GM19463 (cell line): ENCODE measurements at regions not wholly inside any gene's neighbourhood (a gene's known extent, or its start where the extent isn't known, plus 50 kb on each side); places are given as distances from the start of the nearest gene placed in this dataset.
"Not testable (repeated sequence)": the region's sequence is repeated elsewhere in the genome, so short reads cannot be mapped to it uniquely, and the experiment has no call there.

Source experiments
- ATAC-seq: cut with Tn5 transposase; IDR thresholded peaks from one replicate; pipeline ENCODE4 v1.9.1; 2021; ENCODE audit warnings: mild to moderate bottlenecking, moderate library complexity; ENCODE audit not compliant: unreplicated experiment

- ATAC-seq = no peak
Observed at GRCh38 chr13:85610024-85610423, 189.2 kb downstream of the SLITRK6 start.

DNA sequence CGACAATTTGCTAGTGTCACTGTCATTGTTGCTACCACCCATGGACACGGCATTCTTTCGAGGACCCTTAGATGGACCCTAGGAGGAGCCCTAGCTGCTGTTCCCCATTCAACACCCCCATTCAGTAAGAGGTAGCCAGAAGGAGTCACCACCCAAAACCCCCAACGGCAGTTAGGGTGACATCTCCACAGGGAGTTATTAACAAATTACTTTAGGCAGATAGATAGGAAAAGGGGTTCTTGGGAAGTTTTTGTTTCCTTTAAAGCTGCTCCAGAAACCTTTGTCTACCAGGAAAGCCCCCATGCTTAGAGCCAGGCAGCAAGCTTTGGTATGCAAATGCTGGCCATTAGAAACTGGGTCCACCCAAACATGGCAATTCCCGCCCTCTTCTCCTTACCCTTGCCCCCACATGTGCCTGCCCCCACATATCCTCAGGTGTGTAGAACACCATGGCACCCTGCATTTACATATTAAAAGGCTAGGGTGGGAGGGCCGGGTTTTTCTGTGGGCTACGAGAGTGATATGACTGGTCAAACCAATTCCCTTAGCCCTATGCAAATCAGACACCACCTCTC is 190.9 kb downstream of the SLITRK6 start:
- ATAC-seq = no peak

DNA sequence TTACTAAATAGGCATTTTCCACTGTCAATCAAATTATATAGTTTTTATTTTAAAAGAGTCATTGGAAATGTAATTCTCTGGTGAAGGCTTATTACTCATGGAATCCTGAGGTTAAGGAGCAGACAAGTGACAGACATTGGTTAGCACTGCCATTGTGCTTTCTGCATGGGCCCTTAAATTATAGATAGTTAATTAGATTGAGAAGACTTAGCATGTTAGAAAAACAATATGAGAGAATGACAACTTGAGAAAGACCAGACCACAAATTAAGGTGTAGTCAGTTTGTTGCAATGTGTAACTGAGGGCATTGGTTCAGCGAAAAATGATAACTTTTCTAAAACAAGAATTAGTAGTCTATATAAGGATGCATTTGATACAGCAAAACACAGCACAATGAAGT is 195.5 kb downstream of the SLITRK6 start:
- ATAC-seq = no peak

GRCh38 chr13:85601526-85601925 is 197.7 kb downstream of the SLITRK6 start:
- ATAC-seq = no peak

DNA sequence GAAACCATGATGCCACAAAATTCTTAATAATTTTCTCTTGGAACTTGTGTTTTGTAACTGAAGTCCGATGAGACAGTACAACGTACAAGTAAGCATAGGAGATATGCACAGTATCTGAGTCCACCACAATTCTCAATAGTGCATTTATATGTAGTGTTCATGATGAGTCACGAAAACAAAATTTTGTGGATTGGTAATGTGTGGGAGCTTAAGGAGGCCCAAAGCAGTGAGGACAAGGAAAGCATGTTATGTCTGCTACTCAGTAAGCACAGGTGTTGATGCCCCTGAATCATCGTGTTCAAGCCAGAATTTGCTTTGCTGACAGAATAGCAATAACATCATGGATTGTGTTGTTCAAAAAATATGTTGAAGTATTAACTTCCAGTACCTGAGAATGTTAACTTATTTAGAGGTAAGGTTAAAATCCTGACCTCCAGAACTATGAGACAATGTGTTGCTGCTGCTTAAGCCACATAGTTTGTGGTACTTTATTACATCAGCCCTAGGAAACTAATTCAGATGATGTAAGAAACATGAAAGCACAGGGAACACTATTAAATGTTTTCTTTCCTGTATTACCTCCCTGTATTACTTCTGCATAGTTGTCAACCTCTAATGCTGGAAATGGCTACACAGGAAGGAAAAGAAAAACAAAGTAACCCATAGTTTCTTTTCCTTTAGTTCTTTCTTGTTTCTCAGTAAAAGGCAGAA is 201.3 kb downstream of the SLITRK6 start:
- no peak for ATAC-seq

GRCh38 chr13:85592211-85592610 is 207.0 kb downstream of the SLITRK6 start:
- no peak for ATAC-seq

DNA sequence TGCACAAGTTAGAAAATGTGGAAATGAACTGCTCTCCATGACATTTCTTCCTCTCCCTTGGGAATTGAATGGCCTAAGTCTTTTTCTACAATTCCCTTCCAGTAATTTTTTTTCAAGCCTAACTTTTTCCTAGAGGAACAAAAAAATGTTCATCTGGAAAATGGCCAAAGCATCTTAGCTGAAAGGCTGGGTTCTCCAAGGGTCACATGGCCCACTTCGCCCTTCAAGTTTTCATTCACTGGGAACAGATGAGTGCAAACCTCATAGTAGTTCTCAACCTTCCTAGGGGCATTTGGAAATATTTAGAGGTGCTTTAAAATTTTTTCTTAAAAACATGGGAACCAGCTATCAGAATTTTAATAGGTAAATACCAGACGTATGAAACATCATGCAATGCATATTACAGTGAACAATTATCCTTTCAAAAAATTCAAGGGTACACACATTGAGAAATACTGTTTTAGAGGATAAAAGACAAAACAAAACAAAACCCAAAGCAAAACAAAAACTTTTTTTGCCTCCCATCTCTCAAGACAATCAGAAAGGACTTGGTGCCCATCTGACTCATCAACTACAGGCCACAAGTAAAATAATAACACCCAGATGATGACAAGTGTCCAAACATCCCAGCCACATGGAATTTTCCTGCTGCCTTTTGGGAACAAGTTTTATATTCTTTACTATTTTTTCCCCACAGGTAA is 208.8 kb downstream of the SLITRK6 start:
- ATAC-seq = no peak

DNA sequence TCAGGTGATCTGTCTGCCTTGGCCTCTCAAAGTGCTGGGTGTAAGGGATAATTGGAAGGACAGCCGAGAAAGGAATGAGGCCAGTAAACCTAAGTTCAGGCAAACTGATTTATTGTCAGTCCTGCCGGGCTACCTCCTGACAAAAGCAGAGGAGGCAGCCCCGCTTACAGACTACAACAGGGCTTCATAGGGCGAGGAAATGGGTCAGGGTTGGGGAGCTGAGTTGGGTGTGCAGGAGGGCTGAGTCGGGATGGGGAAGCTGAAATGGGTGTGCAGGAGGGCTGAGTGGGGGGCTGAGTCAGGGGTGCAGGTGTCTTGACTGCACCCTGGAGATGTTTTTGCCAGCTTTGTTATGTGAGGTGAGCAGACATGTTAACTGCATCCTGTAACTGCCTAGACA is 210.2 kb downstream of the SLITRK6 start:
- ATAC-seq = no peak

- ATAC-seq = no peak
Observed at GRCh38 chr13:85588359-85588758, 210.9 kb downstream of the SLITRK6 start.

- no peak for ATAC-seq
Observed at GRCh38 chr13:85586856-85587255, 212.4 kb downstream of the SLITRK6 start.

GRCh38 chr13:85586422-85586831 is 212.8 kb downstream of the SLITRK6 start:
- no peak for ATAC-seq

DNA sequence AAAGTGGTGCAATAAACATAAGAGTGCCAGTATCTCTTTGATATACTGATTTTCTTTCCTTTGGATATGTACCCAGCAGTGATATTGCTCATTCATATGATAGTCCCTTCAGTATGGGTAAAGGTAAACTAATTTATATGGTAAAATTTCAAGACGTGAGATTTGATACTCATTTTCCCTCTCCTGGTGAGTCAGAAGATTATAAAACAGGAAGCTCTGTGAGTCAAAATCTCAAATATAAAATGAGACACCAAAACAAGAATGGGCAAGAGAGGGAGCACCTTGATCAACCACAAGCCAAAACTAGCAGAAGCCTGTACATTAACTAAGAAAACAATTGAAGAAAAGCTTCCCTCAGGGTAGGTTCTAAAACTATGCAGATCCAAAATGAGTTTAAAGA is 216.3 kb downstream of the SLITRK6 start:
- ATAC-seq = no peak

DNA sequence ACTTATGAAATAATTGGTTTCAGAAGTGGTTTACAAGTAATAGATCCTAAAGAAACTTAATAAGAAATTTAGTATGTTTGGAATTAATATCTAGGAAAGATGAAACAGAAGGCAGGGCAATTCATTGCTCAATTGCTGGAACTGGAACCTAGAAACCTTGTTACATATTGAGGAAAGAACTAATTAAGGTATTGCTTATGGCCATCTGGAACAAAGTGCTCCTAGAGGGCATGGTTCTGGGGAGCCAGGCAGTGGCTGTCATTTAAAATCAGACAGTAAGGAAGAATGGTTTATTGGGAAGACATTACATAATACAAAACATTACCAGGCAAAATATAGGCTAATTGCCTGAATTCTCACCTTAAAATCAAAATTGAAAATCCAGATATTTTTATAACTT is 224.1 kb downstream of the SLITRK6 start:
- ATAC-seq = no peak

DNA sequence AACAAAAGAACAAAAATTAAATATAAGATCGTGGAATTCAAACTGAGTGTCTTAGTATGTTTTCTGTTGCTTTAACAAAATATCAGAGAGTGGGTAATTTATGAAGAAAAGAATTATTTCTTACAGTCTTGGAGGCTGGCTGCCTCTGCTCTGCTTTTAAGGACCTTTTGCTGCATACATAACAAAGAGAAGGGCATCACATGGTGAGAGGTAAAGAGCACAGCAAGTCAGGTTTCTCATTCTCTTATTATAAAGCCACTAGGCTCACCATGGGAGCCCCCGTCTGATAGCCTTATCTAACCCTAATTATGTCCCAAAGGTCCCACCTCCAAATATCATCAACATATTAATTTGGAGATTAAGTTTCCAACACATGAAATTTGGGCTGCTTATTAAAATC is 231.3 kb downstream of the SLITRK6 start:
- ATAC-seq = no peak

GRCh38 chr13:85565652-85566051 is 233.6 kb downstream of the SLITRK6 start:
- no peak for ATAC-seq

DNA sequence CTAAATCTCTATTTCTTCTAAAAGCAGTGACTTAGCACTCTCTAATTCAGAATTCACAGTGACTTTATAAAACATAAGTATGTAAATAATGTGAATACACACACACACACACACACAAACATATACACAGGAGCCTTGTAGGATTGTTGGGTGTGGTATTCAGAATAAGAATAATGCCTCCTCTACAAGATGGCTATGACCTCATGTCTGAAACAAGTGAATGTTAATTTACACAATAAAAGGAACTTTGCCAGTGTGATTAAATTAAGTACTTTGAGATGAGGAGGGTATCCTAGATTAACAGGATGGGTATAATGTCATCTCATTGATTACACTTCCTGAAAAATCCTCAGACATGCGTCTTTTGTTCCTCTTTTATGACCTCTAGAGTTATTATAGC is 234.6 kb downstream of the SLITRK6 start:
- ATAC-seq = no peak

- ATAC-seq = no peak
Observed at GRCh38 chr13:85562282-85562681, 236.9 kb downstream of the SLITRK6 start.

DNA sequence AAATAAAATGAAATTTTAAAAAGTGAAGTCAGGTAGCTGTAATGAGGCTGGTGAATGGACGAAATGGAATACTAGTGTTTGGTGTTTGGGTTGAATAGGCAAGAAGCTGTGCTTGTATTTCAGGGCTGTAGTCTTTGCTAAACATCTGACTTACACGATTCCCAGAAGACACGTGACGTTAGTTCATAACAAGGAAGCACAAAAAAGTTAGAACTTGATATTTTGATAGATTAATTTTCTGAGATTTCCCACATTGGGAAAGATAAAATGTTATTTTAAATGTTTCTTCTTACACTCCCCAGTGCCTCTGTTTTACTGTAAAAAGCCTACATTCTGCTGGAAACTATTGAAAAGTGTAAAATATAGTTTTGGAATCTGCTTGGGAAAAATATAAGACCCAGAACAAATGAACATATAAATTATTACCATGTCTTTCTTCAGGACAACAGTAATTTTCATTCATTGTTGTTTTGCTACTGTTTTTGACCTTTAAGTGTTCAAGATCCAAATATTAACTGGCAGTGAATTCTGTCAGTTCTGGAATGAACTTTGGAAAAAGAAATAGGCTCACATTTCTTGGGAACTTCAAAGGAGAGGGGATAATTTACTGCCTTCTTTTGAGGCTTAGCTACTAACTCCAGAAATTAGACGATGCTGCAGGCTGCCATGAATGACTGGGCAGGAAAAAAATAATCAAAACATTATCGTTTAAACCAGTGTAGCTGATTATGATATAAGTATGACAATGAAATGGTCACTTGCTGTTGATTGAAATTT is 241.3 kb downstream of the SLITRK6 start:
- no peak for ATAC-seq

GRCh38 chr13:85551012-85551411 is 248.2 kb downstream of the SLITRK6 start:
- no peak for ATAC-seq

GRCh38 chr13:85549819-85550218 is 249.4 kb downstream of the SLITRK6 start:
- ATAC-seq = no peak

- ATAC-seq = not testable (repeated sequence)
Observed at GRCh38 chr13:85548845-85549244, 250.4 kb downstream of the SLITRK6 start.
